K562 (cell line): ENCODE measurements at regions not wholly inside any gene's neighbourhood (a gene's known extent, or its start where the extent isn't known, plus 50 kb on each side); places are given as distances from the start of the nearest gene placed in this dataset.

Experiments used
- CHCHD3 ChIP-seq: fragments of 250-450 bp; sonication (Bioruptor Pico); IDR thresholded peaks from 2 replicates; pipeline ENCODE4 v2.1.2; 2022; ENCODE audit warnings: mild to moderate bottlenecking
- CTBP1 ChIP-seq: fragments of 450-650 bp; IDR thresholded peaks from 2 replicates; pipeline ENCODE4 v1.6.1; 2016; ENCODE audit warnings: borderline replicate concordance
- GABPA ChIP-seq: fragments of 200-800 bp; sonication (Bioruptor generic); conservative IDR thresholded peaks from 2 replicates; pipeline ENCODE4 v1.6.1; 2016; ENCODE audit warnings: low read depth, missing genetic modification characterization, missing compliant biosample characterization
- GTF2A2 ChIP-seq: IDR thresholded peaks from 2 replicates; pipeline ENCODE4 v1.6.1; 2016; ENCODE audit warnings: mild to moderate bottlenecking, missing genetic modification characterization, missing compliant biosample characterization
- IRF9 ChIP-seq: fragments of 450-650 bp; IDR thresholded peaks from 2 replicates; pipeline ENCODE4 v1.6.1; 2016; ENCODE audit warnings: missing biosample characterization, missing genetic modification characterization
- LARP7 ChIP-seq: fragments of 450-650 bp; IDR thresholded peaks from 2 replicates; pipeline ENCODE4 v1.6.1; 2016
- MNT ChIP-seq, 2 experiments: fragments of 450-650 bp; conservative IDR thresholded peaks; 2 replicates each; pipeline ENCODE4 v1.6.1; 2017; ENCODE audit warnings: mild to moderate bottlenecking in 2 of 2, moderate library complexity in 2 of 2
- POLR2A ChIP-seq: fragments of 450-650 bp; conservative IDR thresholded peaks from 2 replicates; pipeline ENCODE4 v1.6.1; 2016
- SMARCE1 ChIP-seq: fragments of 450-650 bp; IDR thresholded peaks from 2 replicates; pipeline ENCODE4 v1.7.1; 2016; ENCODE audit warnings: mild to moderate bottlenecking
- TSHZ1 ChIP-seq: fragments of 250-450 bp; sonication (Bioruptor Pico); IDR thresholded peaks from 2 replicates; pipeline ENCODE4 v1.4.0; 2020; ENCODE audit warnings: mild to moderate bottlenecking, moderate library complexity
- ZBTB11 ChIP-seq, 3 experiments: fragments of 200-800 bp in 1 of 3; fragments of 250-450 bp in 1 of 3; fragments of 450-650 bp in 1 of 3; sonication (Bioruptor Pico) in 1 of 3; sonication (Bioruptor generic) in 1 of 3; formaldehyde crosslinking in 1 of 3; IDR thresholded peaks; 2 replicates each; pipeline versions ENCODE4 v1.6.1 to v1.8.0; 2016 to 2022; ENCODE audit warnings: mild to moderate bottlenecking in 2 of 3, missing genetic modification characterization in 2 of 3, missing compliant biosample characterization in 1 of 3, moderate library complexity in 1 of 3
- ZNF589 ChIP-seq: fragments of 200-800 bp; sonication (Bioruptor generic); IDR thresholded peaks from 2 replicates; pipeline ENCODE4 v1.6.1; 2016; ENCODE audit warnings: low read depth, missing genetic modification characterization, missing compliant biosample characterization

GRCh38 chr6:26158076-26158580, 70.9 kb downstream of the HFE start (continued):
- TF ChIP-seq TSHZ1 (CRISPR knock-in tag) (no peak), CHCHD3 (CRISPR knock-in tag) (peak; percentile 98), MNT (conservative IDR thresholded peaks at IDR 0.05) (peak in 1 of 2 experiments; percentile 55; a peak in 1 of 4 replicates), POLR2A (peak; percentile 95), ZBTB11 (CRISPR knock-in tag; IDR thresholded peaks at IDR 0.05) (peak in 1 of 3 experiments; percentile 46; a peak in 1 of 6 replicates), SMARCE1 (no peak), ZNF589 (no peak), IRF9 (tag) (no peak), LARP7 (0 out of 2 replicates have a peak, but pooled peaks have one; percentile 23), CTBP1 (peak; percentile 90), GTF2A2 (tag) (peak; percentile 83; the same call in 1 of the 2 replicates), GABPA (tag) (peak; percentile 33)
